Nephron (organoid): ENCODE measurements at regions not wholly inside any gene's neighbourhood (a gene's known extent, or its start where the extent isn't known, plus 50 kb on each side); places are given as distances from the start of the nearest gene placed in this dataset.

Experiments used
- H3K27ac Mint-ChIP-seq, 3 experiments: 2 replicates each; pipeline ENCODE4 v1.8.0; 2020; ENCODE audit warnings: mixed read lengths in 3 of 3, mild to moderate bottlenecking in 2 of 3, moderate library complexity in 1 of 3
- H3K27me3 Mint-ChIP-seq: 2 replicates; pipeline ENCODE4 v1.8.0; 2021; ENCODE audit warnings: low read depth, mild to moderate bottlenecking, moderate library complexity, mixed read lengths
- H3K36me3 Mint-ChIP-seq: 2 replicates; pipeline ENCODE4 v1.8.0; 2020; ENCODE audit warnings: low read depth, mixed read lengths
- H3K4me1 Mint-ChIP-seq: 2 replicates; pipeline ENCODE4 v1.8.0; 2020; ENCODE audit warnings: mixed read lengths
- H3K4me3 Mint-ChIP-seq, 3 experiments: 2 replicates each; pipeline ENCODE4 v1.8.0; 2020; ENCODE audit warnings: mild to moderate bottlenecking in 3 of 3, mixed read lengths in 3 of 3, moderate library complexity in 2 of 3
- H3K9me3 Mint-ChIP-seq: 2 replicates; pipeline ENCODE4 v1.8.0; 2020; ENCODE audit warnings: mixed read lengths
- TF ChIP-seq, protein P1 (sequence below), 3 experiments: fragments of 200-600 bp; sonication (generic); IDR thresholded peaks; one replicate each; pipeline ENCODE4 v1.5.0; 2021; ENCODE audit warnings: antibody characterized with exemption in 3 of 3; ENCODE audit not compliant: unreplicated experiment in 3 of 3

DNA sequence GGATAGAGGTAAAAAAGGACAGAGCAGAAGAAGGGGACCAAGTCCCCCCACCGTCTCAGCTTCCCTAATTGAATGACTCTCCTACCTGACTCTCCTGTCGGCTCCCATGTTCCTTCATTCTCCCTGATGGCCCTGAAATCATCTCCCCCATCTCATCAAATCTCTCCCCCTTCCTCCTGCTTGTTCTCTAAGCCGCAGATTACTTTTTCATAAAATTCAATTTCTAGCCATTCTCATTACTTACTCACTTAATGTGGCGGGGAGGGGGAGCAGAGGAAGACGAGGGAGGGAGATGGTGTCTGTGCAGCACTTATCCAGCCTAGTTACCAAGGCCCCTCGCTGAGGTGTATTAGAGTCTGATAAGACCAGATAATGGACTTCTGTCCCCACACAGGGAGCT lies 161.5 kb downstream of the CCT6B start:
- H3K4me1 Mint-ChIP-seq, result no peaks in the 10 kb centered on the region
- H3K9me3 Mint-ChIP-seq, result no peaks in the 10 kb centered on the region
- H3K27ac Mint-ChIP-seq, result no peak overlapping the region
- TF ChIP-seq, protein P1, sequence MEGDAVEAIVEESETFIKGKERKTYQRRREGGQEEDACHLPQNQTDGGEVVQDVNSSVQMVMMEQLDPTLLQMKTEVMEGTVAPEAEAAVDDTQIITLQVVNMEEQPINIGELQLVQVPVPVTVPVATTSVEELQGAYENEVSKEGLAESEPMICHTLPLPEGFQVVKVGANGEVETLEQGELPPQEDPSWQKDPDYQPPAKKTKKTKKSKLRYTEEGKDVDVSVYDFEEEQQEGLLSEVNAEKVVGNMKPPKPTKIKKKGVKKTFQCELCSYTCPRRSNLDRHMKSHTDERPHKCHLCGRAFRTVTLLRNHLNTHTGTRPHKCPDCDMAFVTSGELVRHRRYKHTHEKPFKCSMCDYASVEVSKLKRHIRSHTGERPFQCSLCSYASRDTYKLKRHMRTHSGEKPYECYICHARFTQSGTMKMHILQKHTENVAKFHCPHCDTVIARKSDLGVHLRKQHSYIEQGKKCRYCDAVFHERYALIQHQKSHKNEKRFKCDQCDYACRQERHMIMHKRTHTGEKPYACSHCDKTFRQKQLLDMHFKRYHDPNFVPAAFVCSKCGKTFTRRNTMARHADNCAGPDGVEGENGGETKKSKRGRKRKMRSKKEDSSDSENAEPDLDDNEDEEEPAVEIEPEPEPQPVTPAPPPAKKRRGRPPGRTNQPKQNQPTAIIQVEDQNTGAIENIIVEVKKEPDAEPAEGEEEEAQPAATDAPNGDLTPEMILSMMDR (IDR thresholded peaks at IDR 0.05; ENCODE audit: unreplicated experiment in 3 of 3), result no peak
- peaks cover 35% of the 10 kb centered on the region for H3K27me3 Mint-ChIP-seq
- H3K36me3 Mint-ChIP-seq, result no peaks in the 10 kb centered on the region
- H3K4me3 Mint-ChIP-seq, result no peak overlapping the region

DNA sequence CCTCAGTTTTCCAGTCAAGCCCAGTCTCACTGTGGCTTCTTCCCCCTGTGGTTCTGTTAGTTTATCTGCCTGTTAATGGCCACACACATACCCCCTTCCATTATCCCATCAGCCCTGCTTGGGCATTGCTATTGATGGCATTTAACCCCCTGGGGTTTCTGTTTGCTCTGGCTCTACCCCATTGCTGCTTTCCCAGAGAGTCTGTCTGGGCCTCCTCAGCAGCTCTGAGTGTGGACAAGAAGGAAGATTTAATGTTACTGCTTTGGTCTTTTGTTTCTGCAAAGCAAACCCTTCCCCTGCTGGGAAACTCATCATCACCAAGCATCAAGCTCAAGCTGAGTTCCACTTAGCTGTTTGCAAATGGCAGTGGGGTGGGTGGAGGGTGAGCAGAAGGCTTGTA lies 162.7 kb downstream of the CCT6B start:
- H3K4me3 Mint-ChIP-seq, result no peak overlapping the region
- no peak overlapping the region for H3K27ac Mint-ChIP-seq
- H3K4me1 Mint-ChIP-seq, result no peaks in the 10 kb centered on the region
- TF ChIP-seq, protein P1 (IDR thresholded peaks at IDR 0.05; ENCODE audit: unreplicated experiment in 3 of 3), result no peak
- no peaks in the 10 kb centered on the region for H3K36me3 Mint-ChIP-seq
- H3K27me3 Mint-ChIP-seq, result peaks cover 45% of the 10 kb centered on the region
- no peaks in the 10 kb centered on the region for H3K9me3 Mint-ChIP-seq

- Mint-ChIP-seq H3K36me3 (no peaks in the 10 kb centered on the region), H3K4me3 (no peak overlapping the region), H3K9me3 (no peaks in the 10 kb centered on the region), H3K4me1 (no peaks in the 10 kb centered on the region), H3K27ac (no peak overlapping the region), H3K27me3 (peaks cover 37% of the 10 kb centered on the region)
- TF ChIP-seq, protein P1 (IDR thresholded peaks at IDR 0.05; ENCODE audit: unreplicated experiment in 3 of 3), result no peak
Measured at GRCh38 chr17:34797720-34798119, 163.5 kb downstream of the CCT6B start.

GRCh38 chr17:34793231-34793908 lies 167.9 kb downstream of the CCT6B start:
- no peaks in the 10 kb centered on the region for H3K4me1 Mint-ChIP-seq
- peaks cover 32% of the 10 kb centered on the region for H3K27me3 Mint-ChIP-seq
- no peaks in the 10 kb centered on the region for H3K36me3 Mint-ChIP-seq
- H3K4me3 Mint-ChIP-seq, result no peak overlapping the region
- TF ChIP-seq, protein P1 (IDR thresholded peaks at IDR 0.05; ENCODE audit: unreplicated experiment in 3 of 3), result no peak
- H3K27ac Mint-ChIP-seq, result no peak overlapping the region
- no peaks in the 10 kb centered on the region for H3K9me3 Mint-ChIP-seq

- TF ChIP-seq, protein P1 (IDR thresholded peaks at IDR 0.05; ENCODE audit: unreplicated experiment in 3 of 3), result no peak
- peaks cover 20% of the 10 kb centered on the region for H3K27me3 Mint-ChIP-seq
- no peaks in the 10 kb centered on the region for H3K36me3 Mint-ChIP-seq
- no peaks in the 10 kb centered on the region for H3K4me1 Mint-ChIP-seq
- H3K4me3 Mint-ChIP-seq, result no peak overlapping the region
- H3K27ac Mint-ChIP-seq, result no peak overlapping the region
- no peaks in the 10 kb centered on the region for H3K9me3 Mint-ChIP-seq
Measured at GRCh38 chr17:34788696-34789095, 172.6 kb downstream of the CCT6B start.

GRCh38 chr17:34784526-34784925 lies 176.7 kb downstream of the CCT6B start:
- TF ChIP-seq, protein P1 (IDR thresholded peaks at IDR 0.05; ENCODE audit: unreplicated experiment in 3 of 3), result no peak
- H3K27ac Mint-ChIP-seq, result no peak overlapping the region
- no peaks in the 10 kb centered on the region for H3K36me3 Mint-ChIP-seq
- H3K4me3 Mint-ChIP-seq, result no peak overlapping the region
- peaks cover 18% of the 10 kb centered on the region for H3K27me3 Mint-ChIP-seq
- no peaks in the 10 kb centered on the region for H3K4me1 Mint-ChIP-seq
- no peaks in the 10 kb centered on the region for H3K9me3 Mint-ChIP-seq
